ENCODE measurements at regions not wholly inside any gene's neighbourhood (a gene's known extent, or its start where the extent isn't known, plus 50 kb on each side); places are given as distances from the start of the nearest gene placed in this dataset.

DNA sequence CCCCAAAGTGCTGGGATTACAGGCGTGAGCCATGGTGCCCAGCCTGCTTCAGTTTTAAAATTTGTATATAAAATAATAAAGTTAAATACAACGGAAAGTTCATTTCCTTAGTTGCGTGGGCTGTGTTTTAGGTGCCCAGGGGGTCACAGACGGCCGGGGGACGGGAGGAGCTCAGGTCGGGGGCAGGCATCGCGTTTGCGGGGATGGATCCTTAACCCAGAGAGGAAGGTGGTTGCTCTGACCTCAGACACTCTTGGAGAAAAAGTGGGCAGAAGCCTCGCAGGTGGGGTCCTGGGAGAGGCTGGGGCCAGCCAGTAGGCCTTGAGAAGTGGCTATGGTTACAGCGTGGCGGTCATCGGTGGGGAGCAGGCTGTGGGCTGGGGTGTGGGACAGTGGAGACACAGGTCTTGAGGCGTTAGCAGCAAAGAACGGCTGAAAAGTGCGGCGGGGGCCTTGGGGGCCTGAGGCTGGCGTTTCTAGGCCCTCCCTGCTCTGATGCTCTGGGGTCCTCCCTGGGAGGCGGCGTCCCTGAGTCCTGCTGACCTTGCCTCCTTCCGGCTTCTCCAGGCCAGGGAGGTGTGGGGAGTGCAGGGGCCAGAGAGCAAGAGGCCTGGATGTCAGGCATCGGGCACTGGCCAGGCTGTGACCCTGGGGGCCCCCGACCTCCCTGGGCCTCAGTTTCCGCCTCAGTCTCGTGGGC is 54.4 kb downstream of the UNCX start:
- no peak overlapping the region for H2BK120ac ChIP-seq (ENCODE audit: insufficient read depth, low read length, poor library complexity)
- peak overlapping the region; percentile 22 for H4K91ac ChIP-seq (ENCODE audit: low read depth, low read length)
- no peak for DNase-seq
- H3K18ac ChIP-seq (ENCODE audit: low read length), result no peak overlapping the region
- no peak overlapping the region for H3K23ac ChIP-seq (ENCODE audit: low read length)
- H3K36me3 ChIP-seq (ENCODE audit: control insufficient read depth in 1 of 2, insufficient read depth in 2 of 2, low read length in 2 of 2), result no peaks in the 10 kb centered on the region
- H2AK5ac ChIP-seq (ENCODE audit: low read length), result no peak overlapping the region
- H3K79me1 ChIP-seq (ENCODE audit: low read length), result peaks cover 10% of the 10 kb centered on the region
- H3K27me3 ChIP-seq (ENCODE audit: insufficient read depth, low read length), result no peaks in the 10 kb centered on the region
- peaks cover 1% of the 10 kb centered on the region for H3K79me2 ChIP-seq (ENCODE audit: control insufficient read depth, insufficient read depth, low read length, poor library complexity)
- no peak overlapping the region for H2BK12ac ChIP-seq (ENCODE audit: low read length)
- H3K9ac ChIP-seq (ENCODE audit: low read length), result no peak overlapping the region
- no peak overlapping the region for H2AFZ ChIP-seq (ENCODE audit: insufficient read depth, low read length, poor library complexity)
- H4K8ac ChIP-seq (ENCODE audit: low read depth, low read length), result no peak overlapping the region
- no peak overlapping the region for H3K4ac ChIP-seq (ENCODE audit: low read depth, low read length)
- WGBS (ENCODE audit: extremely low coverage, insufficient coverage, insufficient read length), result no CpG with 5 or more reads among the region's 26 CpGs
- H3K4me3 ChIP-seq (ENCODE audit: low read depth, low read length), result no peak overlapping the region
- no peak overlapping the region for H3K14ac ChIP-seq (ENCODE audit: low read length)
- peaks cover 16% of the 10 kb centered on the region in 2 experiments for H3K4me1 ChIP-seq (ENCODE audit: control insufficient read depth in 1 of 2, insufficient read depth in 2 of 2, low read length in 2 of 2)
- H4K12ac ChIP-seq (ENCODE audit: low read depth, low read length), result no peak overlapping the region
- no peak overlapping the region for H2BK5ac ChIP-seq (ENCODE audit: low read depth, low read length, poor library complexity)
- H3K9me3 ChIP-seq (ENCODE audit: insufficient read depth, low read depth, low read length), result peaks cover 8% of the 10 kb centered on the region
- no peak overlapping the region for H3K4me2 ChIP-seq (ENCODE audit: low read length)
- no peak overlapping the region for H3K27ac ChIP-seq (ENCODE audit: low read depth, low read length)

DNA sequence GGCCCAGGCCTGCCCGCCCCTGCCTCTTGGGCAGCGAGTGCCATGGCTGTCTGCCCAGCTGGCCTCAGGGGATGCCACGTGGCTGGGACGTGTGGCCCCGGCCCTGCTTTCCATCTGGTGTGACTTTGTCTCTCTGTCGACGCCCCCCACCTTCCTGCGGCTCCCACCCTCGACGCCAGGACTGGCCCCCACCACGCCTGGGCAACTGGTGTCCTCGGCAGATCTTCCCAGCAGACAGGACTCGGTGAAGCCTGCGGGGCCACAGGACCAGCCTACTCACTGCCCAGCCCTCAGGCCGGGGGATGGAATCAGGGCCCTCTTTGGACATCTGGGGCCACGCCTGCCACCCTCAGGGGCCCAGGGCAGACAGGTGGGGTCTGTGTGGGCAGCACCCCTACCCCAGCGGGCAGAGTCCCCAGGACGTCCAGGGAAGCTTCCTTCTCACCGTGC is 55.1 kb downstream of the UNCX start:
- Histone ChIP-seq H3K9me3 (ENCODE audit: insufficient read depth, low read depth, low read length) (peaks cover 5% of the 10 kb centered on the region), H3K18ac (ENCODE audit: low read length) (no peak overlapping the region), H3K14ac (ENCODE audit: low read length) (peak overlapping the region; percentile 9), H3K79me1 (ENCODE audit: low read length) (peaks cover 10% of the 10 kb centered on the region), H3K4me2 (ENCODE audit: low read length) (no peak overlapping the region), H2AK5ac (ENCODE audit: low read length) (no peak overlapping the region), H4K91ac (ENCODE audit: low read depth, low read length) (peak overlapping the region; percentile 22), H3K9ac (ENCODE audit: low read length) (no peak overlapping the region), H2BK12ac (ENCODE audit: low read length) (peak overlapping the region; percentile 25), H3K79me2 (ENCODE audit: control insufficient read depth, insufficient read depth, low read length, poor library complexity) (peaks cover 1% of the 10 kb centered on the region), H3K27ac (ENCODE audit: low read depth, low read length) (no peak overlapping the region), H2BK5ac (ENCODE audit: low read depth, low read length, poor library complexity) (no peak overlapping the region), H4K12ac (ENCODE audit: low read depth, low read length) (no peak overlapping the region), H3K36me3 (ENCODE audit: control insufficient read depth in 1 of 2, insufficient read depth in 2 of 2, low read length in 2 of 2) (no peaks in the 10 kb centered on the region), H3K4me3 (ENCODE audit: low read depth, low read length) (no peak overlapping the region), H2AFZ (ENCODE audit: insufficient read depth, low read length, poor library complexity) (no peak overlapping the region), H3K4me1 (ENCODE audit: control insufficient read depth in 1 of 2, insufficient read depth in 2 of 2, low read length in 2 of 2) (peaks cover 16% of the 10 kb centered on the region in 2 experiments), H3K4ac (ENCODE audit: low read depth, low read length) (no peak overlapping the region), H3K23ac (ENCODE audit: low read length) (no peak overlapping the region), H4K8ac (ENCODE audit: low read depth, low read length) (no peak overlapping the region), H2BK120ac (ENCODE audit: insufficient read depth, low read length, poor library complexity) (peak overlapping the region; percentile 7), H3K27me3 (ENCODE audit: insufficient read depth, low read length) (no peaks in the 10 kb centered on the region)
- no CpG with 5 or more reads among the region's 19 CpGs for WGBS (ENCODE audit: extremely low coverage, insufficient coverage, insufficient read length)
- no peak for DNase-seq

GRCh38 chr7:1288390-1288995 is 55.8 kb downstream of the UNCX start:
- H3K27ac ChIP-seq (ENCODE audit: low read depth, low read length), result no peak overlapping the region
- no peak overlapping the region for H2AFZ ChIP-seq (ENCODE audit: insufficient read depth, low read length, poor library complexity)
- peaks cover 16% of the 10 kb centered on the region in 2 experiments for H3K4me1 ChIP-seq (ENCODE audit: control insufficient read depth in 1 of 2, insufficient read depth in 2 of 2, low read length in 2 of 2)
- peak overlapping the region; percentile 44 for H2BK120ac ChIP-seq (ENCODE audit: insufficient read depth, low read length, poor library complexity)
- H2BK5ac ChIP-seq (ENCODE audit: low read depth, low read length, poor library complexity), result peak overlapping the region; percentile 0
- H3K18ac ChIP-seq (ENCODE audit: low read length), result peak overlapping the region; percentile 13
- H3K4ac ChIP-seq (ENCODE audit: low read depth, low read length), result no peak overlapping the region
- peaks cover 1% of the 10 kb centered on the region for H3K79me2 ChIP-seq (ENCODE audit: control insufficient read depth, insufficient read depth, low read length, poor library complexity)
- H2BK12ac ChIP-seq (ENCODE audit: low read length), result peak overlapping the region; percentile 20
- peaks cover 5% of the 10 kb centered on the region for H3K9me3 ChIP-seq (ENCODE audit: insufficient read depth, low read depth, low read length)
- H2AK5ac ChIP-seq (ENCODE audit: low read length), result peak overlapping the region; percentile 3
- peak overlapping the region; percentile 33 for H3K14ac ChIP-seq (ENCODE audit: low read length)
- H3K36me3 ChIP-seq (ENCODE audit: control insufficient read depth in 1 of 2, insufficient read depth in 2 of 2, low read length in 2 of 2), result no peaks in the 10 kb centered on the region
- H3K79me1 ChIP-seq (ENCODE audit: low read length), result peaks cover 10% of the 10 kb centered on the region
- H3K9ac ChIP-seq (ENCODE audit: low read length), result no peak overlapping the region
- H3K4me2 ChIP-seq (ENCODE audit: low read length), result no peak overlapping the region
- H4K91ac ChIP-seq (ENCODE audit: low read depth, low read length), result peak overlapping the region; percentile 58
- WGBS (ENCODE audit: extremely low coverage, insufficient coverage, insufficient read length), result no CpG with 5 or more reads among the region's 26 CpGs
- H4K12ac ChIP-seq (ENCODE audit: low read depth, low read length), result no peak overlapping the region
- no peak for DNase-seq
- no peak overlapping the region for H3K4me3 ChIP-seq (ENCODE audit: low read depth, low read length)
- no peak overlapping the region for H4K8ac ChIP-seq (ENCODE audit: low read depth, low read length)
- no peak overlapping the region for H3K23ac ChIP-seq (ENCODE audit: low read length)
- H3K27me3 ChIP-seq (ENCODE audit: insufficient read depth, low read length), result no peaks in the 10 kb centered on the region

- Histone ChIP-seq H3K9ac (ENCODE audit: low read length) (peak overlapping the region; percentile 44), H3K27me3 (ENCODE audit: insufficient read depth, low read length) (no peaks in the 10 kb centered on the region), H3K14ac (ENCODE audit: low read length) (no peak overlapping the region), H3K4me2 (ENCODE audit: low read length) (no peak overlapping the region), H3K4me1 (ENCODE audit: control insufficient read depth in 1 of 2, insufficient read depth in 2 of 2, low read length in 2 of 2) (peaks cover 16% of the 10 kb centered on the region in 2 experiments), H3K23ac (ENCODE audit: low read length) (no peak overlapping the region), H3K36me3 (ENCODE audit: control insufficient read depth in 1 of 2, insufficient read depth in 2 of 2, low read length in 2 of 2) (no peaks in the 10 kb centered on the region), H4K91ac (ENCODE audit: low read depth, low read length) (peak overlapping the region; percentile 58), H2BK12ac (ENCODE audit: low read length) (peak overlapping the region; percentile 60), H4K8ac (ENCODE audit: low read depth, low read length) (peak overlapping the region; percentile 39), H3K4ac (ENCODE audit: low read depth, low read length) (no peak overlapping the region), H3K79me2 (ENCODE audit: control insufficient read depth, insufficient read depth, low read length, poor library complexity) (peaks cover 1% of the 10 kb centered on the region), H3K27ac (ENCODE audit: low read depth, low read length) (peak overlapping the region; percentile 22), H4K12ac (ENCODE audit: low read depth, low read length) (no peak overlapping the region), H3K18ac (ENCODE audit: low read length) (peak overlapping the region; percentile 5), H3K79me1 (ENCODE audit: low read length) (peaks cover 10% of the 10 kb centered on the region), H3K9me3 (ENCODE audit: insufficient read depth, low read depth, low read length) (peaks cover 5% of the 10 kb centered on the region), H2AFZ (ENCODE audit: insufficient read depth, low read length, poor library complexity) (no peak overlapping the region), H2BK5ac (ENCODE audit: low read depth, low read length, poor library complexity) (no peak overlapping the region), H3K4me3 (ENCODE audit: low read depth, low read length) (no peak overlapping the region), H2BK120ac (ENCODE audit: insufficient read depth, low read length, poor library complexity) (peak overlapping the region; percentile 54), H2AK5ac (ENCODE audit: low read length) (peak overlapping the region; percentile 11)
- no peak for DNase-seq
- no CpG with 5 or more reads among the region's 32 CpGs for WGBS (ENCODE audit: extremely low coverage, insufficient coverage, insufficient read length)
These were observed 56.4 kb downstream of the UNCX start for GRCh38 chr7:1288996-1289551.

Data from trophoblast cell (in vitro differentiated cells and primary cell).